Activated CD8-positive, alpha-beta memory T cell treated with anti-CD3 and anti-CD28 coated beads, Interleukin-2, amount 50 U/mL, for 24 hours (primary cell): ENCODE measurements at regions not wholly inside any gene's neighbourhood (a gene's known extent, or its start where the extent isn't known, plus 50 kb on each side); places are given as distances from the start of the nearest gene placed in this dataset.
"Not testable (repeated sequence)": the region's sequence is repeated elsewhere in the genome, so short reads cannot be mapped to it uniquely, and the experiment has no call there.

Source experiments
- DNase-seq: peaks from one replicate; pipeline ENCODE4 v3.0.0-alpha.2; 2020; ENCODE audit errors: extremely low read depth

- no peak for DNase-seq
Measured at GRCh38 chr12:131273291-131273845, 319.7 kb downstream of the ADGRD1 start.

GRCh38 chr12:131274061-131274460, 320.4 kb downstream of the ADGRD1 start:
- DNase-seq = no peak

GRCh38 chr12:131274906-131275305, 321.2 kb downstream of the ADGRD1 start:
- no peak for DNase-seq

GRCh38 chr12:131275824-131276223, 322.1 kb downstream of the ADGRD1 start:
- no peak for DNase-seq

DNA sequence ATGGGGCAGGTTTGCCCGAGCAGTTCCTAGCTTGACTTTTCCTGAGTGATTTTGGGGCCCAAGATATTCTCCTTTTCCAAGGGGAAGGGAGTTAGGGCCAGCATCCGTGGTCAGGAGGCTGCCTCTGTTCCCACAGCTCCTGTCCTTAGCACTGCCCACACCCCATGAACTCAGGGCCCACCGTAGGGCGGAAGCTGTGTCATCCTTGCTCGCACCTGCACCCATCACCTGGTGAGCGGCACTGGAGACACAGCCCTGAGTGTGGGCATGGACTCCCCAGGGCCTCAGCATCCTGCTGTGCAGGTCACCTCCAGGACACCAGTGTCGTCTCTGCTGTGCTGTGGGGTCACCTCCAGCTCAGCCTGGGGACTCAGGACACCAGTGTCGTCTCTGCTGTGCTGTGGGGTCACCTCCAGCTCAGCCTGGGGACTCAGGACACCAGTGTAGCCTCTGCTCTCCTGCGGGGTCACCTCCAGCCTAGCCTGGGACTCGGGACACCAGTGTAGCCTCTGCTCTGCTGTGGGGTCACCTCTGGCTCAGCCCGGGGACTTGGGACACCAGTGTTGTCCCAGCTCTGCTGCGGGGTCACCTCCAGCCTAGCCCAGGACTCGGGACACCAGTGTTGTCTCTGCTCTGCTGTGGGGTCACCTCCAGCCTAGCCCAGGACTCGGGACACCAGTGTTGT, 322.9 kb downstream of the ADGRD1 start:
- DNase-seq = no peak

- not testable (repeated sequence) for DNase-seq
Measured at GRCh38 chr12:131277186-131278091, 323.7 kb downstream of the ADGRD1 start.

DNA sequence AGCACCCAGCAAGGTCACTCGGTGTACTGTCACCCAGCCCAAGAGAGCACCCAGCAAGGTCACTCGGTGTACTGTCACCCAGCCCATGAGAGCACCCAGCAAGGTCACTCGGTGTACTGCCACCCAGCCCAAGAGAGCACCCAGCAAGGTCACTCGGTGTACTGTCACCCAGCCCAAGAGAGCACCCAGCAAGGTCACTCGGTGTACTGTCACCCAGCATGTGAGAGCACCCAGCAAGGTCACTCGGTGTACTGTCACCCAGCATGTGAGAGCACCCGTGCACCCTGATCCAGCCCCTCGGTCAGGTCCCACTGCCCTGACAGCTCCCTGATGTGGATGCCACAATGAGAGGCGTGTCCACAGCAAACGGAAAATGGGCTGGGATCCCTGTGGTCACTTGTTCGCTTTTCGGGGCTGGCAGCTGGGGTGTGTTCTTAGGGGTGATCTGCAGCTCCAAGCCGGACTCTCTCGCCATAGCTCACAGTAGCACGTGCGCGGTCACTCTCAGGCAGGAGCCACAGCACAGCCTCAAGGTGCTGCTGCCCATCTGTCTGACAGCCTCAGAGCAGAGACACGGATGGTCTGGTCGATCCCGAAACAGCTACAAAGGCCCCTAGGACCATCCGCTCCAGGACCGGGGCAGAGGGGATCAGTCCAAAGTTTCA, 324.9 kb downstream of the ADGRD1 start:
- not testable (repeated sequence) for DNase-seq

DNA sequence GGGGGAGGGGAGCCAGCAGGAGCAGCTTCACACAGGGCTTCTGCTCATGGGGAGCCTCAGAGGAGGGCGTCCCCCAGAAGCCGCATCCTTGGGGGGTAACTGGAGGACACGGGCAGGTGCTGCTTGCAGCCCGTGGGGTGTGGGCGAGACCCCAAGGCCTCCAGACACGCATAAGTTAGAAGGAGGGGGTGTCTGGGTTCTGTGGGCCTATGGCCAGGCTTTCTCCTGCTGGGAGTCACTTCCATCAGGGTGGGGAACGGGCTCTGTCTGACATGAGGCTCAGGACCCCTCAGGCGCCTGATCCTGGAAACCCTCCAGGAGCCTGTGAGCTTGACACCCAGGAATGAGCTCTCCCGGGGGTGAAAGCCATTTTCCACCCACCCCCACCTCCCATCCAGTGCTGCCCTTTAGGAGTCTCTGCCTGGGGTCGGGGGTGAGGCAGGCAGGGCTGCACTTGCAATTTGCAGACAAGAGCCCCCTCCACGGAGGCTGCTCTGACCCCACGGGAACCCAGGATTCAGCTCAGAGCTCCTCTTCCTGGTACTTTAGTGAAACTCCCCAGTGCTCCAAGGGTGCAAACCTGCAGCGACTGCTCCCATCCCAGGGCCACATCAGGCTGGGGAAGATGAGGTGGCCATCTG, 325.7 kb downstream of the ADGRD1 start:
- no peak for DNase-seq

DNA sequence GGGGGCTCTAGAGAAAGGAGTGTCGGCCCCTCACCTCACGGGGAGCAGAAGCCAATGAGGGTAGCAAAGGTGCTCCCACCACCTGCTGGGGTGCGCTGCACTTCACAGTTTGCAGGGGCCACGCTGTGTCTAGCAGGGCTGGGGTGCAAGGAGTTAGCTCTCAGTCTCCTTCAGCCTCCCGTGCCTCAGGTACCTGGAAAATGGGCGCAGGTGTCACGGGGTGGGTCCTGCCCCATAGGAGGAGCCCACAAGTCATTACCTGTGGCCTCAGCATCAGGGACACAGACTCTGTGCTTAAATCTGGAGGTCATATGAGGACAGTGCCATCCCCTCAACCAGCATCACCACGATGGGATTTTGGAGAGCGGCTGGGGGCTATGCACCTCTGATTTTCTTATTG, 326.7 kb downstream of the ADGRD1 start:
- no peak for DNase-seq

DNA sequence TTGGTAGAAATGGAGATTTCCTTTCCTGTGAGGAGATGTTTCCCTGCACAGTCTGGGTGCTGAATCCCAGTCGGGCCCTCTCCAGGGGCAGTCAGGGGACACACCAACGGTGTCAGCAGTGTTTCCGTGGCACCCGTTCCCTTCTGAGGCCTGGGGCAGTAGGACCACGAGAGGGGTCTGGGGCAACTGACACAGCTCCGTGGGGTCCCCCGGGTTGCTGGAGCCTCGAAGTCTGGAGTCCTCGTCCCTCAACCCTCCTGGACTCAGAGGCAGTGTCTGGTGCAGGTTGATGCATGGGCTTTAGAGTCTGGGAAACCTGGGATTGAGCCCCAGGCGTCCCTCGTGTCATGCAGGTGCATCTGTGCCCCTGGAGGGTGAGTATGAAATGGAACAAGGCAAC, 327.3 kb downstream of the ADGRD1 start:
- no peak for DNase-seq

GRCh38 chr12:131282292-131283080, 328.8 kb downstream of the ADGRD1 start:
- DNase-seq = no peak

DNA sequence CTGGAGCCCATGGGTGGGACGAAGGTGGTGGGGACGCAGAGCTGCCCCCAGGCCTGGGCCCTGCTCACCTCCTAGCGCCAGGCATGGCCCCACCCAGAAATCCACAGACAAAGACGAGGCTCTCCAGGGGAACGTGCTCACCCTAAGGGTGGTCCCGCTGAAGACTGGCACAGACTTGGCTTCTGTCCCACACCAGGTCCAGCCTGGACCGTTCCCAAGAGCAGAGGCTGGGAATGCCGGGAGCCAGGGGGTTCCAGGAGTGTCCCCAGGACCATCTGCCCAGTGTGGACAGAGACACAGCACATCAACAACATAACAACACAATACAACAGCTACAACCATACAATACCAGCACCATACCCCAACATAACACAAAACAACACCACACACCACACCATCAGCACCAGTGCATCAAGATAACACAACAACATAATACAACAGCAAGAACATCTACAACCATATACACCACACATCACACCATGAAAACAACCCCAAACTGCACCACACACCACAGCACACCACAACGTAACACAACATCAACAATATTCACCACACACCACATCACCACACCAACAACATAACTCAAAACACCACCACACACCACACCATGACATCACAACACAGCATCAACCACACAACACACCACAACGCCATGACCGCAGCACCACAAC, 329.6 kb downstream of the ADGRD1 start:
- DNase-seq = no peak

GRCh38 chr12:131283862-131284825, 330.4 kb downstream of the ADGRD1 start:
- not testable (repeated sequence) for DNase-seq

GRCh38 chr12:131284954-131285904, 331.5 kb downstream of the ADGRD1 start:
- DNase-seq = not testable (repeated sequence)

DNA sequence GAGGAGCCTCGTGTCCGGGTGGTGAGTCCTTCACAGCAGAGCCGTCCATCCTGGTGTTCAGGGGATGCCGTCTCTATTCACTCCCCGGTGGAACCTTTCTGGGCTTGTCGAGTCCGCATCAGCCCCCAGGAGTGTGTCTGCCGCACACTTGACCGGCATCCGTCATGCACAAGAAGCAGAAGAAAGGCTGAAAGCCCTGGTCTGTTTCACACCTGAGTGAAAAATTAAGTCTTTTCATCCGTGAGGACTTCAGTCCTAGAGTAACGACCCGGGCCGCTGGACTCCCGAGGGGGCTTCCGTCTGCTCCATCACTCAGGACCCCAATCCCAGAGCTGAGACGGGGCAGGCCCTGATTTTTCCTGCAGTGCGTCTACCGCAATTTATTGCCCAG, 332.2 kb downstream of the ADGRD1 start:
- not testable (repeated sequence) for DNase-seq

- DNase-seq = not testable (repeated sequence)
Measured at GRCh38 chr12:131286301-131286700, 332.6 kb downstream of the ADGRD1 start.

GRCh38 chr12:131287015-131287937, 333.6 kb downstream of the ADGRD1 start:
- DNase-seq = no peak
